ENCODE measurements at regions not wholly inside any gene's neighbourhood (a gene's known extent, or its start where the extent isn't known, plus 50 kb on each side); places are given as distances from the start of the nearest gene placed in this dataset.

DNA sequence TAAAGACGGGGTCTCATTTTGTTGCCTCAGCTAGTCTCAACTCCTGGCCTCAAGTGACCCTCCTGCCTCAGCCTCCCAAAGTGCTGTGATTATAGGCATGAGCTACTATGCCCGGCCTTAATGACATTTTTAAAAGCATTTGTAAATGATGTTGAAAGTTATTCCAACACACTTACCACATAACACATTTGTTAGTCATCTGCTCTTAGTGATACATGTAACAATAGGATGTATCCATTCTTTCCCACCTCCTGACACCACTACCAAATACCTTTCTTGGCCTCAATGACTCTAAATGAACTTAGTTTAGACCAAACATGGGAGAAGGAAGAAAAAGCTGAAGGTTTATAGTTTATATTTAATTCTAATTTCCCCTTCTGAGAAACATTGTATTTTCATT is 59.8 kb upstream of the MEDAG start:
- Histone ChIP-seq H3K4me1 (no peaks in the 10 kb centered on the region), H3K4me3 (no peak overlapping the region), H3K9me3 (no peaks in the 10 kb centered on the region), H3K36me3 (ENCODE audit: insufficient read depth in 1 of 2, low read depth in 1 of 2) (no peaks in the 10 kb centered on the region), H3K27me3 (ENCODE audit: insufficient read depth in 3 of 3, low read length in 2 of 3) (no peaks in the 10 kb centered on the region), H3K27ac (no peak overlapping the region)
- intact Hi-C loops (cut with DNase I), result no loop called here
- no peak for DNase-seq
- TF ChIP-seq CTCF (IDR thresholded peaks at IDR 0.05), result no peak
- 76 to 86% (median 78%) methylated on average over 2 of the region's 2 CpGs for WGBS, 3 donors
- no peak for ATAC-seq

DNA sequence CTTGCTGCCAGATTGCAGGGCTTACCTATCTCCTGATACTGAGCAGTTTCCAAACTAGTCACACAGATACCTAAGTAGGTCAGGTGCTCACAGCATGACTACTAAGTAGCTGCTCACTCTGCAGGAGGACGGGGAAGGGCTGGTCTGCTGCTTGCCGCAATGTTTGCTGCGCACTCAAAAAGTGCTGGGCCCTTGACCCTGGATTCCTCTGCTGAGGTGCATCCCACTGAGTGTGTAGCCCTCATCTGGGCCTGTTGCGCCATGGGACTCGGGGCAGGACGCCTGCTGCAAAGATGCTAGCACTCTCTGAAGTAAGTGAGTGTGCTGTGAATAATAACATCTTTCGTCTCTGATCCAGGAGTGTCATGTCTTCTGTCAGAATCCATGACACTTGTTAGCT is 59.2 kb upstream of the MEDAG start:
- 94 to 96% (median 96%) methylated on average over 7 of the region's 7 CpGs for WGBS, 3 donors
- no peak for TF ChIP-seq CTCF (IDR thresholded peaks at IDR 0.05)

DNA sequence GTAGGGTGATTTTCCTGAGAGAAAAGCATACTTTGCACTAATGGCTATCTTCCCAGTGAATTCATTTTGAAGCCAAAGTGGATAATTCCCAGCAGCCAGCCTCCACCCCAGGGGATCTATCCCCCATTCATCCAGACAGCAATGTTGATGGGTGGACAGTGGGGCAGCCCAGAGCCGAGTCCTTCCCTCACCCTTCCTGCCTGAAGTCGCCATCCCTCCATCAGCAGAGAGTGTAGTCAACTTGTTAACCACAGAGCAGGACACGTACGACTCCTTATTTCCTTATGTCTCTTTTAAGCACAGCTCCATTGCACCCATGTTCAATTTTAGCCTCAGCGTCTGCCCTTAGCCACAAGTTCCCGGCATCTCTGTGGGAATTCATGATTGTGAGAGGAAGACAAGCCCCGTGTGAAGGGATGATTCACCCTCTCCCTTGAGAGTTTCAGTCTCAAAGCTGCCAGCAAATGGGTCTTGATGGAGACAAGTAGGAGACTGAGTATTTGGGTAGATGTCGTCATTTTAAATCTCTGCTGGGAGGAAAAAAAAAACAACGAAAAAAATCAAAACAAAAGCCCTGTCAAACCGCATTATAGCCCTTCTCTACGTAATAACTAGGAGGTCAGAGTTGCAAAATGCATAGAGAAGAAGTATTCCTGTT is 58.3 kb upstream of the MEDAG start:
- no peaks in the 10 kb centered on the region for H3K27me3 ChIP-seq (ENCODE audit: insufficient read depth in 3 of 3, low read length in 2 of 3)
- 36 to 45% (median 37%) methylated on average over 11 of the region's 11 CpGs for WGBS, 3 donors
- H3K4me3 ChIP-seq, result no peak overlapping the region
- no peaks in the 10 kb centered on the region for H3K4me1 ChIP-seq
- intact Hi-C loops (cut with DNase I), result no loop called here
- no peaks in the 10 kb centered on the region for H3K9me3 ChIP-seq
- ATAC-seq, result peak in 3 of 4 donors; percentile 32 to 71 (median 69)
- H3K27ac ChIP-seq, result peak overlapping the region; percentile 43
- no peaks in the 10 kb centered on the region for H3K36me3 ChIP-seq (ENCODE audit: insufficient read depth in 1 of 2, low read depth in 1 of 2)
- DNase-seq, result no peak
- TF ChIP-seq CTCF (IDR thresholded peaks at IDR 0.05), result no peak

More for the DNA sequence above, 59.2 kb upstream of the MEDAG start:
- Histone ChIP-seq H3K4me3 (no peak overlapping the region), H3K9me3 (no peaks in the 10 kb centered on the region), H3K27ac (no peak overlapping the region), H3K4me1 (no peaks in the 10 kb centered on the region), H3K36me3 (ENCODE audit: insufficient read depth in 1 of 2, low read depth in 1 of 2) (no peaks in the 10 kb centered on the region), H3K27me3 (ENCODE audit: insufficient read depth in 3 of 3, low read length in 2 of 3) (no peaks in the 10 kb centered on the region)
- no peak for DNase-seq
- no peak for ATAC-seq
- intact Hi-C loops (cut with DNase I), result no loop called here

DNA sequence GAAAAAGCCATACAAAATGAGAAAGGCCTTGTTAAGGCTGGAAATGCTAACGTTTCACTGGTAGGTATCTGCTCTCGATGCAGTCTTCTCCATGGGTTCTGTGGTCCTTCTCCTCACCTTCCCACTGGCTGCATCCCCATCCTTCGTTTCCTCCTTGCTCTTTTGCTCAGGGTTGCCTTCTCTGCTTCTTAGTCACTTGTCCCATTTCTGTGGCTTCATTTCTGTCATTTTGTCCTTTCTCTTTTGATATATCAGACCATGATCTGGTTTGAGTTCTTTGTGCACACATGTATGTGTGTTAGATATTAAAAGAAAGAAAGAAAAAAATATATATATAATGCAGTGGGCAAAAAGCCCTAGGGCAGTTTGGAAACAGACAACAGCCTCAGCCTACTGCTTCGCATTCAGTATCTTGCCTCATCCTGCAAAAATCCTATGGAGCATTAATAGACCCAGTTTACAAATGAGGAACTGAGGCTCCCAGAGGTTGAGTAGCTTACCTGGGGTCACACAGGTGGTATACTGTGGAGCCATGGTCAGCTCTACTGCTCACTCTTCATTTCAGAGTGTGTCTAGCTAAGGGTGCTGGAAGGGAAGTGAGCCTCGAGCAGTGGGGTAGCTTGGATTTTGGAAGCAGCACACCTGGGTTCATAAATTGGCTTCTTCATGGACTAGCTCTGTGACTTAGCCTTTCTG is 57.6 kb upstream of the MEDAG start:
- WGBS, 3 donors, result 70 to 79% (median 73%) methylated on average over 5 of the region's 5 CpGs
- H3K27me3 ChIP-seq (ENCODE audit: insufficient read depth in 3 of 3, low read length in 2 of 3), result no peaks in the 10 kb centered on the region
- no peaks in the 10 kb centered on the region for H3K9me3 ChIP-seq
- intact Hi-C loops (cut with DNase I), result no loop called here
- TF ChIP-seq CTCF (IDR thresholded peaks at IDR 0.05), result no peak
- ATAC-seq (no peak), DNase-seq (no peak)
- no peaks in the 10 kb centered on the region for H3K36me3 ChIP-seq (ENCODE audit: insufficient read depth in 1 of 2, low read depth in 1 of 2)
- H3K4me3 ChIP-seq, result no peak overlapping the region
- H3K27ac ChIP-seq, result peak overlapping the region; percentile 43
- no peaks in the 10 kb centered on the region for H3K4me1 ChIP-seq
